T-cell (primary cell): ENCODE measurements at regions not wholly inside any gene's neighbourhood (a gene's known extent, or its start where the extent isn't known, plus 50 kb on each side); places are given as distances from the start of the nearest gene placed in this dataset.

Experiments
- ATAC-seq, 4 experiments: fragments of 200-7000 bp in 3 of 4; fragments of 150-1000 bp in 1 of 4; cut with Tn5 transposase; replicated peaks in 1 of 4; 1 replicate in 3 of 4; 2 replicates in 1 of 4; pipeline ENCODE4 v1.10.0; 2021; ENCODE audit warnings: moderate library complexity in 3 of 4, mild to moderate bottlenecking in 2 of 4, moderate number of reproducible peaks in 1 of 4
- CTCF ChIA-PET, 2 donors: fragments of 300-600 bp; sonication (Branson Sonifier 250); formaldehyde crosslinking; loops; one replicate each; lab custom pipeline; 2022; ENCODE audit warnings: antibody characterized with exemption in 2 of 2; lab: Charles Lee
- POLR2A ChIA-PET, 2 donors: fragments of 300-600 bp; sonication (Branson Sonifier 250); formaldehyde crosslinking; loops; one replicate each; lab custom pipeline; 2022; ENCODE audit warnings: antibody characterized with exemption in 2 of 2; lab: Charles Lee
- DNase-seq, 35 experiments: peaks; one replicate each; pipeline versions ENCODE4 v3.0.0 to v3.0.0-alpha.2; 2013 to 2023
- H3K27ac ChIP-seq: one replicate; pipeline ENCODE4 v1.5.1; 2013; ENCODE audit warnings: low read length
- H3K27me3 ChIP-seq, 2 experiments: replicated peaks in 1 of 2; 1 replicate in 1 of 2; 2 replicates in 1 of 2; pipeline versions ENCODE4 v1.6.1 to v1.7.0; 2013; ENCODE audit warnings: low read length in 1 of 2, mixed read lengths in 1 of 2; ENCODE audit not compliant: control insufficient read depth in 2 of 2, insufficient read depth in 2 of 2; ENCODE audit errors: extremely low read depth in 1 of 2
- H3K36me3 ChIP-seq, 2 donors: 1 replicate in 1 of 2; 2 replicates in 1 of 2; pipeline versions ENCODE4 v1.6.1 to v1.7.0; 2013; ENCODE audit warnings: low read length in 1 of 2; ENCODE audit not compliant: control insufficient read depth in 2 of 2, insufficient read depth in 1 of 2; ENCODE audit errors: extremely low read depth in 1 of 2
- H3K4me1 ChIP-seq, 2 experiments: 1 replicate in 1 of 2; 2 replicates in 1 of 2; pipeline versions ENCODE4 v1.6.1 to v1.7.0; 2013; ENCODE audit warnings: low read length in 2 of 2, mixed read lengths in 1 of 2; ENCODE audit not compliant: insufficient read depth in 2 of 2, control insufficient read depth in 1 of 2; ENCODE audit errors: extremely low read depth in 1 of 2
- H3K4me3 ChIP-seq, 2 donors: 1 replicate in 1 of 2; 2 replicates in 1 of 2; pipeline versions ENCODE4 v1.5.1 to v1.7.0; 2013; ENCODE audit warnings: mild to moderate bottlenecking in 2 of 2, low read length in 1 of 2, moderate library complexity in 1 of 2; ENCODE audit not compliant: control insufficient read depth in 1 of 2; ENCODE audit errors: extremely low read depth in 1 of 2
- H3K9me3 ChIP-seq: 2 replicates; pipeline ENCODE4 v1.7.0; 2013
- H3K27ac Mint-ChIP-seq, 2 donors: one replicate each; pipeline ENCODE4 v1.8.0; 2020 to 2021; ENCODE audit warnings: mild to moderate bottlenecking in 2 of 2, mixed read lengths in 2 of 2
- H3K27me3 Mint-ChIP-seq, 2 donors: one replicate each; pipeline ENCODE4 v1.8.0; 2021 to 2022; ENCODE audit warnings: mixed read lengths in 2 of 2
- H3K36me3 Mint-ChIP-seq: one replicate; pipeline ENCODE4 v1.8.0; 2021; ENCODE audit warnings: mixed read lengths
- H3K4me1 Mint-ChIP-seq, 3 donors: one replicate each; pipeline ENCODE4 v1.8.0; 2020 to 2022; ENCODE audit warnings: mixed read lengths in 3 of 3, mild to moderate bottlenecking in 1 of 3
- H3K4me3 Mint-ChIP-seq, 3 donors: one replicate each; pipeline ENCODE4 v1.8.0; 2020 to 2022; ENCODE audit warnings: mild to moderate bottlenecking in 3 of 3, mixed read lengths in 3 of 3, moderate library complexity in 3 of 3
- H3K9me3 Mint-ChIP-seq, 3 donors: one replicate each; pipeline ENCODE4 v1.8.0; 2020 to 2022; ENCODE audit warnings: mixed read lengths in 3 of 3
- WGBS: methylation state at CpG from one replicate; pipeline ENCODE4 v1.1.5; 2013; ENCODE audit warnings: missing lambda C conversion rate; ENCODE audit not compliant: insufficient coverage; 5-methylcytosine and 5-hydroxymethylcytosine counted together

DNA sequence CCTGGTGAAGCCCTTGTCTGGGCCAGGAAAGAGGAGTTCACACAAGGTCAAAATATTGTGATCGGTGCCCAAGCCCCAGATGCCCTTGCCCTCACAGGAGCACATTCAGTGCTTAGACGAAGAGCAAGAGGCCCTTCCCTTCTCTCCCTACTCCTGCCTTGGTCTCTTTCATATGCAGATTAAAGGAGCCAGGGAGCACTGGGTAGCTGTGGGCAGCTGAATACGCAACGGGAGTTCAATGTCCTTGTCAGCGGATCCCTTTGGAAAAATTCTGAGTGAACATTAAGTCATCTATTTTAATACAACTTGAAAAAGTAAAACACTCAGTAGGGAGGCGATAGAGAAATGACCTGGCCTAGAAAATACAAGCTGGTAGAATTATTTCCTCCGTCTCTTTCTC is 1489.4 kb downstream of the AACS start:
- no peaks in the 10 kb centered on the region for H3K27me3 Mint-ChIP-seq
- WGBS: 83% methylated on average over 1 of the region's 7 CpGs
- peaks cover 0 to 3% (median 0%) of the 10 kb centered on the region in 3 donors for H3K9me3 Mint-ChIP-seq
- H3K4me1 ChIP-seq: no peaks in the 10 kb centered on the region
- H3K27ac ChIP-seq: no peak overlapping the region
- POLR2A ChIA-PET: no interaction called here
- no peaks in the 10 kb centered on the region for H3K4me1 Mint-ChIP-seq
- no peaks in the 10 kb centered on the region for H3K27me3 ChIP-seq
- no peak overlapping the region for H3K4me3 ChIP-seq
- H3K4me3 Mint-ChIP-seq: no peak overlapping the region
- ATAC-seq (no peak), DNase-seq (no peak)
- H3K27ac Mint-ChIP-seq: no peak overlapping the region
- H3K36me3 ChIP-seq: no peaks in the 10 kb centered on the region
- H3K36me3 Mint-ChIP-seq: no peaks in the 10 kb centered on the region
- no peaks in the 10 kb centered on the region for H3K9me3 ChIP-seq
- CTCF ChIA-PET: no interaction called here

DNA sequence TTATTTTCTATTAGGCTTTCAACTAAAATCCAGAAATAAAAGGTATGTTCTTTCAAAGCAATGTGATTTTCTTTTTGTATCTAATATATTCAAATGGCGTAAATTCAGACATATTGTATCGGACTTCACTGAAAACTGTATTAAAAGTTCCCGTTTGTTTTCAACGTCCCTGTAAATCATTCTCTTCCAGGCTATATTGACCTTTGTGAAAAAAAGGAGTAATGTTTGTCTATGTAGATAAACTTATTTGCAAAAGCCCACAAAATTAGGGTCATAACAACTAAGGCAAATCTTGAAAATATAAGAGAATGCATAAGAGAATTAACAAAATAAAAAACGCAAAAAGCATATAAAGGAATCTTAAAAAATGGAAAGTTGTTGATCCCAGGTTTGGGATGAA is 1492.4 kb downstream of the AACS start:
- no peak overlapping the region for H3K4me3 ChIP-seq
- no peaks in the 10 kb centered on the region for H3K9me3 ChIP-seq
- ChIA-PET CTCF (interaction anchor here in 1 of 2 donors (0.6 kb wide), 1 partner anchor 536 kb away, joined by 6 read pairs; no protein-coding TSS in a partner anchor), POLR2A (no interaction called here)
- Mint-ChIP-seq H3K9me3 (peaks cover 0 to 10% (median 3%) of the 10 kb centered on the region in 3 donors), H3K27me3 (no peaks in the 10 kb centered on the region), H3K4me1 (no peaks in the 10 kb centered on the region), H3K4me3 (no peak overlapping the region), H3K36me3 (no peaks in the 10 kb centered on the region), H3K27ac (no peak overlapping the region)
- ATAC-seq (no peak), DNase-seq (no peak)
- H3K27me3 ChIP-seq: no peaks in the 10 kb centered on the region
- no CpG with 5 or more reads among the region's 5 CpGs for WGBS
- H3K4me1 ChIP-seq: no peaks in the 10 kb centered on the region
- H3K36me3 ChIP-seq: no peaks in the 10 kb centered on the region
- H3K27ac ChIP-seq: no peak overlapping the region

GRCh38 chr12:126558219-126558618 is 1493.0 kb downstream of the AACS start:
- ChIA-PET CTCF (no interaction called here), POLR2A (no interaction called here)
- Histone ChIP-seq H3K4me3 (no peak overlapping the region), H3K27ac (no peak overlapping the region), H3K27me3 (no peaks in the 10 kb centered on the region), H3K9me3 (no peaks in the 10 kb centered on the region), H3K4me1 (no peaks in the 10 kb centered on the region), H3K36me3 (no peaks in the 10 kb centered on the region)
- peaks cover 0 to 11% (median 3%) of the 10 kb centered on the region in 3 donors for H3K9me3 Mint-ChIP-seq
- H3K4me1 Mint-ChIP-seq: no peaks in the 10 kb centered on the region
- H3K27me3 Mint-ChIP-seq: no peaks in the 10 kb centered on the region
- WGBS: no CpG with 5 or more reads among the region's 2 CpGs
- DNase-seq (no peak), ATAC-seq (no peak)
- no peak overlapping the region for H3K4me3 Mint-ChIP-seq
- no peaks in the 10 kb centered on the region for H3K36me3 Mint-ChIP-seq
- H3K27ac Mint-ChIP-seq: no peak overlapping the region

GRCh38 chr12:126558810-126559209 is 1493.6 kb downstream of the AACS start:
- no peak for DNase-seq
- WGBS: no CpG with 5 or more reads among the region's 3 CpGs
- H3K27ac ChIP-seq: no peak overlapping the region
- H3K27ac Mint-ChIP-seq: no peak overlapping the region
- no peak for ATAC-seq
- no peak overlapping the region for H3K4me3 ChIP-seq
- no peaks in the 10 kb centered on the region for H3K4me1 Mint-ChIP-seq
- ChIA-PET POLR2A (no interaction called here), CTCF (no interaction called here)
- H3K9me3 ChIP-seq: no peaks in the 10 kb centered on the region
- no peaks in the 10 kb centered on the region for H3K27me3 Mint-ChIP-seq
- H3K36me3 ChIP-seq: no peaks in the 10 kb centered on the region
- no peaks in the 10 kb centered on the region for H3K27me3 ChIP-seq
- peaks cover 0 to 17% (median 3%) of the 10 kb centered on the region in 3 donors for H3K9me3 Mint-ChIP-seq
- H3K36me3 Mint-ChIP-seq: no peaks in the 10 kb centered on the region
- no peak overlapping the region for H3K4me3 Mint-ChIP-seq
- no peaks in the 10 kb centered on the region for H3K4me1 ChIP-seq

DNA sequence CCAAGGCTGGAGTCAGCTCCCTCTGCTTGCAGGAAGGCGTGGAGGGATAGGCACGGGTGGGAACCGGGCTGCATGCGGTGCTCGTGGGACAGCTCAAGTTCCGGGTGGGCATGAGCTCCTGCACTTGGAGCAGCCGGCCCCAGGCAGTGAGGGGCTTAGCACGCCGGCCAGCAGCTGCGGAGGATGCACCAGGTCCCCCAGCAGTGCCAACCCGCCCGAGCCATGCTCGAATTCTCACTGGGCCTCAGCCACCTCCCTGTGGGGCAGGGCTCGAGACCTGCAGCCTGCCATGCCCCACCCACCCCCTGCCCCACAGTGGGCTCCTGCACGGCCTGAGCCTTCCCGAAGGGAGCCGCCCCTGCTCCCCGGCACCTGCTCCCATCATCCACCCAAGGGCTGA is 1501.8 kb downstream of the AACS start:
- DNase-seq (no peak), ATAC-seq (no peak)
- POLR2A ChIA-PET: no interaction called here
- no peaks in the 10 kb centered on the region for H3K9me3 ChIP-seq
- Mint-ChIP-seq H3K9me3 (peaks cover 0 to 17% (median 2%) of the 10 kb centered on the region in 3 donors), H3K4me3 (no peak overlapping the region), H3K27me3 (no peaks in the 10 kb centered on the region), H3K36me3 (no peaks in the 10 kb centered on the region), H3K4me1 (no peaks in the 10 kb centered on the region), H3K27ac (no peak overlapping the region)
- CTCF ChIA-PET: no interaction called here
- H3K27me3 ChIP-seq: no peaks in the 10 kb centered on the region
- no peak overlapping the region for H3K4me3 ChIP-seq
- no peaks in the 10 kb centered on the region for H3K36me3 ChIP-seq
- H3K4me1 ChIP-seq: no peaks in the 10 kb centered on the region
- H3K27ac ChIP-seq: no peak overlapping the region
- 83% methylated on average over 11 of the region's 18 CpGs for WGBS

- no peaks in the 10 kb centered on the region for H3K27me3 Mint-ChIP-seq
- POLR2A ChIA-PET: interaction anchor here in 1 of 2 donors (0.6 kb wide), 1 partner anchor 17 kb away, joined by 3 read pairs; no protein-coding TSS in a partner anchor
Measured at GRCh38 chr12:126569706-126570105, 1504.5 kb downstream of the AACS start.

DNA sequence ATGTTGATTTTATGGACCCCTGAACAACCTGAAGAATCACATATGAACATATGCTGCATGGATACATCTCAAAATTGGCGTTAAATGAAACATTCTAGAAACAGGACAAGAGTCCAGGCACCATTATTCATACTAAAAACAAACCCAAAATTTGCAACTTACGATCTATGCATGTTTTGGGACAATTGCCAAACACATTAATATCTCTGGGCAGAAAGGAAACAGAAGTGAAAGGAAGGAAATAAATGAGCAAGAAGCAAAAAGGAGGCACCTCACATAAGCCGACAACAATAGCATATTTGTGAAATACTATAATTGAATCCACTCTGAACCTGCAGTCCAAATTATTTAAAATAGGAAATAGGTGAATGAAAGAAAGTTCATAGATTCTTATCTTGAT is 1505.3 kb downstream of the AACS start:
- Histone ChIP-seq H3K4me3 (no peak overlapping the region), H3K9me3 (no peaks in the 10 kb centered on the region), H3K36me3 (no peaks in the 10 kb centered on the region), H3K4me1 (no peaks in the 10 kb centered on the region), H3K27ac (no peak overlapping the region), H3K27me3 (no peaks in the 10 kb centered on the region)
- Mint-ChIP-seq H3K4me1 (no peaks in the 10 kb centered on the region), H3K4me3 (no peak overlapping the region), H3K27me3 (no peaks in the 10 kb centered on the region), H3K36me3 (no peaks in the 10 kb centered on the region), H3K9me3 (peaks cover 0 to 4% (median 2%) of the 10 kb centered on the region in 3 donors), H3K27ac (no peak overlapping the region)
- POLR2A ChIA-PET: no interaction called here
- DNase-seq: no peak
- CTCF ChIA-PET: no interaction called here
- 20% methylated on average over 1 of the region's 3 CpGs for WGBS
- ATAC-seq: no peak

More at GRCh38 chr12:126569706-126570105, 1504.5 kb downstream of the AACS start:
- Mint-ChIP-seq H3K4me3 (no peak overlapping the region), H3K4me1 (no peaks in the 10 kb centered on the region), H3K27ac (no peak overlapping the region), H3K36me3 (no peaks in the 10 kb centered on the region), H3K9me3 (peaks cover 0 to 4% (median 2%) of the 10 kb centered on the region in 3 donors)
- WGBS: 98% methylated on average over 4 of the region's 5 CpGs
- no peaks in the 10 kb centered on the region for H3K4me1 ChIP-seq
- H3K27me3 ChIP-seq: no peaks in the 10 kb centered on the region
- no peaks in the 10 kb centered on the region for H3K9me3 ChIP-seq
- ATAC-seq: no peak
- H3K4me3 ChIP-seq: no peak overlapping the region
- CTCF ChIA-PET: no interaction called here
- H3K27ac ChIP-seq: no peak overlapping the region
- H3K36me3 ChIP-seq: no peaks in the 10 kb centered on the region
- DNase-seq: no peak
